ENCODE measurements at regions not wholly inside any gene's neighbourhood (a gene's known extent, or its start where the extent isn't known, plus 50 kb on each side); places are given as distances from the start of the nearest gene placed in this dataset.

DNA sequence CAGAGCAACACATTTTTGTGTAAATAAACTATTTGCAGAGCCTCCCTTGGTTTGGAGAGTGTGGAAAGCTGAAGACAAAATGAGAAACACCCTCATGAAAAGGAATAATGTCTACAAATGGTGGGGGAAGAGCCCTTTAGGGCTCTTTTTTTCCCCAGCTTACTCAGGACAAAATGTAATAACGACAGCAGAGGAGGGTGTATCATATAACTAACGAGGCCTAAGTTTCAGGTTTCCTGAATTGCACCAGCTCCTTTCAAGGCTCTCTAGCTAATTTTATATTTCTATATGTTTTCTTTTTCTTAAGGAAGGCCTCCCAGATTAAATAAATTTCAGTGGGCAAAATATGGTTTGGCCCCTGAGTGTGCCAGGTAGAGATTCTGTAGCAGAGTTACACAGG is 116.3 kb downstream of the FEM1C start:
- no peak for TF ChIP-seq CTCF (IDR thresholded peaks at IDR 0.05)
- TF ChIP-seq POLR2AphosphoS5 (IDR thresholded peaks at IDR 0.05; ENCODE audit: insufficient read depth in 1 of 2, low read depth in 1 of 2): no peak

Measured in vagina (tissue), 2 donors.